ENCODE measurements at regions not wholly inside any gene's neighbourhood (a gene's known extent, or its start where the extent isn't known, plus 50 kb on each side); places are given as distances from the start of the nearest gene placed in this dataset.

GRCh38 chr2:29974086-29974485, 52.7 kb upstream of the ALK start:
- no peak for DNase-seq (ENCODE audit: low spot score)

GRCh38 chr2:29977284-29977683, 55.9 kb upstream of the ALK start:
- DNase-seq (ENCODE audit: low spot score): no peak

DNA sequence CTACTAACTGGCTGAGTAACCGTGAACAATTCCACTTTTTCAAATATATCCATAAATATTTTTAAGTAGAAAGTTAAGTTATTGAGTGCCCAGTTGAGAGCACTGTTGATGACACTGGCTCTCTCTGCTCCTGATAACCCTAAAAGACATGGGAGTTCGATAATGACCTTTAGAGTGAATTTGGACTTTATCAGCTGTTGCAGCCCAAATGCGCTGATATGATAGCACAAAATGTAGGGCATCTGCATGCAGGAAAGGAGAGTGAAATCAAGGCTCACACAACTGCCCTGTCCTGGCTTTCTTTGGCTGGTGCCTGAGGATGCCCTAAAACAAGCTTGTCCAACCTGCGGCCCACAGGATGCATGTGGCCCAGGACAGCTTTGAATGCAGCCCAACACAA, 60.0 kb upstream of the ALK start:
- no peak for DNase-seq (ENCODE audit: low spot score)

- DNase-seq (ENCODE audit: low spot score): no peak
Measured at GRCh38 chr2:29983308-29983707, 61.9 kb upstream of the ALK start.

- DNase-seq (ENCODE audit: low spot score): no peak
Measured at GRCh38 chr2:29987146-29987545, 65.8 kb upstream of the ALK start.

GRCh38 chr2:29990129-29990528, 68.7 kb upstream of the ALK start:
- no peak for DNase-seq (ENCODE audit: low spot score)

DNA sequence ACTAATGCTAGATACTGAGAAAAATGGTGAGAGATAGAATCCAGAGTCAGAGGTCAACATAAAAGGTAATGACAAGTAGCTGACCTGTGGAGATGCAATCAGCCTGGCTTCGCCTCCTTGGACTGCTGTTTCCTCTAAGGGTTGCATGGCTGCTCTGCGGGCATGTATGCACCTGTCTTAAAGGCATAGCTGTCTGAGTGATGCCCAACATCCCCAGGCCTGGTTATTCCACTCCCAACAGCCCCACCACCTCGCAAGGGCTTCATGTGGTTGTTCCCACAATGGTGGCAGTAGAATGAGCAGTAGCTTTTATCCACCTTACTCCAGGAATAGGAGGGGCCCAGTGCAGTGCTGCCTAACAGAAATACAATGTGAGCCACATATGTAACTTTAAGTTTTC, 69.7 kb upstream of the ALK start:
- no peak for DNase-seq (ENCODE audit: low spot score)

GRCh38 chr2:29995241-29995640, 73.9 kb upstream of the ALK start:
- no peak for DNase-seq (ENCODE audit: low spot score)

DNA sequence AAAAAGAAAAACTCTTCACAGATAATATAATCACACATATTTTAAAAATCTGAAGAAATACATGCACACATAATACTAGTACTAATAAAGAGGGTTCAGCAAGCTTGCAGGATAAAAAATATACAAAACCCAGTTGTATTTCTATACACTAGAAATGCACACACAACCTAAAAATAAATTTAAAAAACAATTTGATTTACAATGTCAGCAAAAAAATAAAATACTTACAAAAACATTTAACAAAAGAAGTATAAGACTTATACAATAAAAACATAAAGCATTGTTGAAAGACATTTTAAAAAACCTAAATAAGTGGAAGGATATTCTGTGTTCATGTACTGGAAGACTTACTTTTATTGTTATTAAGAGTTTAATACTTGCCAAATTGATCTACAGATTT, 81.7 kb upstream of the ALK start:
- no peak for DNase-seq (ENCODE audit: low spot score)

DNA sequence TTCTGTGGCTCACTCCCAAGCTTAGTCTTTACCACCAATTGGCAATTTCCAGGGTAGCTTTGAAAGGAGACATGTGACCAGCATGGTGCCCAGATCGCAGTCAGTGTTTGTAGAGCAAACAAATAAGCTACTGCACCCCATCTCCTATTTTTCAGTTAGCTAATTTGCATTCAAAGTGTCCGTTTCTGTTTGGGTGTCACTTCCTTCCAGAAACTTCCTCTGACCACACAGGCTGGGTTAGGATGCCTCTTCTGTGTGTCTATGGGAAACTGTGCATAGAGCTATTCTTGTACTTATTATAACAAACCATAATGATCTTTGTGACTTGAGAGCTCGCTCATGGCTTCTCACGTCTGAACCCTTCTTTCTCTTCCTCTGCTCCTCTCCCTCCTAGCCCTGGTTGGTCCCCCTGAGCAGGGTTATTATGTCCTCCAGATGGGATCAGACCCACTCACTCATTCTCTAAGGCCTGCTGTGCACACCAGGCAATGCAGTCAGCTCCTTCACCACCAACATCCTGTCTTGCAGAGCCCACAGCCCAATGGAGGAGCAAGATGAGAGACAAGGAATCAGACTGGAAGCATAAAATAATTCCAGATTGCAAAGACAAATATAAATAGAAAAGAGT, 101.2 kb upstream of the ALK start:
- no peak for DNase-seq (ENCODE audit: low spot score)

DNA sequence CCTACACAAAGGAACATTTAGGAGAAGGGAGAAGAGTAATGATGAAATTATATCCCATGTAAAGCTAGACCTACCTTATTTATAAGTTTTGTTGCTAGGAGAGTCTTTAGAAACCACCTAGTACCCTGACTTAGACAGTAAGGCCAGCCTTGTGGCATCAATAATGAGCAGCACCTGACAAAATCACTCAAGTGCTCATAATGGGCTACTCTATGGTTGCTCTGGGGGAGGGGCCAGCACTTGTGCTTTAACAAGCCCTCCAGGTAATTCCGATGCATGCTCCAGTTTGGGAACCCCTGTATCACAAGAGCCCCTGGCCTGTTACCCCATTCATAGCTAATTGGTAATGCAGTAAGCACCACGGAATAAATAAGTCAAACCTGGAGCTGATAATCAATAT, 102.9 kb upstream of the ALK start:
- DNase-seq (ENCODE audit: low spot score): no peak

GRCh38 chr2:30026091-30027055, 105.0 kb upstream of the ALK start:
- no peak for DNase-seq (ENCODE audit: low spot score)

DNA sequence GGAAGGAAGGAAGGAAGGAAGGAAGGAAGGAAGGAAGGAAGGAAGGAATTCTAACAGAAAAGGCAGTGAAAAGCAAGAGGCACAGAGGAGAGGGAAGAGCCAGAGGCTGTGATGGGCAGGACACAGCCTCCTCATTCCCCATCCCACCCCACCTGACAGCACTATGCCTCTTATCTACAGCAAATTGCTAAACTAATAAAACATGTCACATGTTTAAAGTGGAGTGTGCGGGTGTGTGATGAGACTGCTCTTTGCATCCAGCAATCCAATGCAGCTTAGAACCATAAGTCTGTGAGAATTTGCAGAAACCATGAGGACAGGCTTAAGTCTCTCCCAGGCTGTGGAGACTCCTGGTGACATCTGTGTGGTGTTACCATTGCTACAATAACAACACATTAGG, 108.4 kb upstream of the ALK start:
- DNase-seq (ENCODE audit: low spot score): no peak

- DNase-seq (ENCODE audit: low spot score): no peak
Measured at GRCh38 chr2:30030361-30030760, 109.0 kb upstream of the ALK start.

DNA sequence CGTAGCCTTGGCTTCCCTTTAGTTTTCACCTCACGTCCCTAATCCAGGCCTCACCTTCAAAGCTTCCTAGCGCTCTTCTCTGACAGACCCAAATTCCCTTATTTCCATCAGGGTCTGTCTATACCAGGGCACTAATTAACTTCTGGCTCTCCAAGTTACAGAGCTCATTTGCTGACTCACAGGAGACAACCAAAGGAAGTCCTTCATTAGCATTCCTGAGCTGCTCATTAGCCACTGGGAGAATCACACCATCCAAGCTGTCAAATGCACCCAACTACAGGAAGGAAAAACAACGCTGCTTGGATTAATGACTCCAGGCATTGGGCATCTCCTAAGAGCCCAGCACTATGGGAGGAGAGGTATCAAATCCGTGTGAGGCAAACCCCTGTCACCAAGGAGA, 109.8 kb upstream of the ALK start:
- DNase-seq (ENCODE audit: low spot score): no peak

- no peak for DNase-seq (ENCODE audit: low spot score)
Measured at GRCh38 chr2:30034052-30034775, 112.6 kb upstream of the YPEL5 start.

DNA sequence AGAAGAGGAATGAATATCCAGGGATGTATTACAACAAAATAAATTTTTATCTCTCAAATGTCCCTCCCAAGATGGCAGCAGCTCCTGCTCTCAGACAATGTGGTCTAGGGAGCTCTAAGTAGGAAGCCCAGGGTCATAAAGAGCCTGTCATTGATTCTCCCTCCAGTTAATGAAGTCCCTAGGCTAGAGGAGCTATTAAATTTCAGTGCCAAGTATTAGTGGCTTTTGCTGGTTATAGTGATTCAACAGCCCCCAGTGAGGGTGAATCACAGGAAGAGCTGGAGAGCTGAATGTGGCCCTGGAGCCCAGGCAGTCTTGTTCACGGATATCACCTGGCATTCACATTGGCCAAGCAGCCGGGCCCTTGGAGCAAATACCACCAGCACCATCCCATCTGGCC, 109.8 kb upstream of the YPEL5 start:
- DNase-seq (ENCODE audit: low spot score): no peak

DNA sequence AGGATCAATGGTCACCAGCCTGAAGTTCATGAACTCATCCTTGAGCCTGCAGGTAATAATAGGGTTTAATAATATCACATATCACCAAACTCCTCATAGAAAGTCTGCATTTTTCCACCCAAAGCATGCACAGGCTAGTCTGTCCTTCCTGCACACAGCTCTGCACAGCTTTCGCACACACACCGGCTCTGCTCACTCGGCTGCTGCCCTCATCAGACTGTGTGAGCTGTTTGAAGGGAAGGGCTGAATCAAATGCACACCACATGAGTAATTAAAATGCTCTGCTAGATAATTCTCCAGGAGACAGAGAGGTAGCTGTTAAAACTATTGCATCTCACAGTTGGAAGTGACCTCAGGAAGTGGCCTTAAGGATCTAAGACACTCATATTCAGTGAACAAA, 108.4 kb upstream of the YPEL5 start:
- DNase-seq (ENCODE audit: low spot score): no peak

DNA sequence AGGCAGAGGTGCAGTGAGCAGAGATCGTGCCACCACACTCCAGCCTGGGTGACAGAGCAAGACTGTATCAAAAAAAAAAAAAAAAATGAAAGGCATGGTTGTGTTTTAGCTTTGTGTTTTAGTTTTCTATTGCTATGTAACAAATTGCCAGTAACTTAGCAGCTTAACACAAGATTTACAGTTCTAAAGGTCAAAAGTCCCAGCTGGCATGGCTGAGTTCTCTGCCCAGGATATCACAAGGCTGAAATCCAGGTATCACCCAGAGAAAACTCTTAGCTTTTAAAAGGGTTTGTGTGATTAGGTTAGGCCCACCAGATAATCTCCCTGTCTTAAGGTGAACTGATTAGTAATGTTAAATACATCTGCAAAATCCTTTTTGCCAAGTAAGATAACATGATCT, 107.7 kb upstream of the YPEL5 start:
- DNase-seq (ENCODE audit: low spot score): no peak

GRCh38 chr2:30040147-30040546, 106.7 kb upstream of the YPEL5 start:
- no peak for DNase-seq (ENCODE audit: low spot score)

DNA sequence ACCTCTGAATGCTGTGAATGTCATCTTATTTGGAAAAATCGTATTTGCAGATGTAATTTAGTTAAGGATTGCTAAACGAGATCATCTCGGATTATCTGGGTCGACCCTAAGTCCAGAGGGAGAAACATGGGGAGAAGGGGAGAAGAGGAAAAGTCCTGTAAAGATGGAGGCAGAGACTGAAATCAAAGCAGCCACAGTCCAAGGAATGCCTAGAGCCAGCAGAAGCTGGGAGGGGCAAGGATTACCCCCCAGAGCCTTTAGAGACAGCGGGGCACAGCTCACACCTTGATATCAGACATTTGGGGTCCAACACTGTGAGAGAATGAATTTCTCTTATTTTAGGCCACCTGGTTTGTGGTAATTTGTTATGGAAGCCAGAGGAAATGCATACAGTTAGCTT, 104.9 kb upstream of the YPEL5 start:
- DNase-seq (ENCODE audit: low spot score): no peak

- DNase-seq (ENCODE audit: low spot score): no peak
Measured at GRCh38 chr2:30046396-30046795, 100.4 kb upstream of the YPEL5 start.

GRCh38 chr2:30046979-30047378, 99.8 kb upstream of the YPEL5 start:
- DNase-seq (ENCODE audit: low spot score): no peak

Measured in hematopoietic multipotent progenitor cell treated with erythropoietin and hydrocortisone succinate and interleukin-3 and kit ligand, for 15 days (in vitro differentiated cells).